Vagina (tissue), 2 donors: ENCODE measurements at regions not wholly inside any gene's neighbourhood (a gene's known extent, or its start where the extent isn't known, plus 50 kb on each side); places are given as distances from the start of the nearest gene placed in this dataset.

Experiments
- DNase-seq, 2 donors: peaks; one replicate each; pipeline ENCODE4 v3.0.0-alpha.2; 2017; ENCODE audit errors: extremely low spot score in 2 of 2
- H3K27ac ChIP-seq: fragments of 200-600 bp; sonication (generic); one replicate; pipeline ENCODE4 v1.5.1; 2019
- H3K27me3 ChIP-seq: fragments of 200-600 bp; sonication (generic); one replicate; pipeline ENCODE4 v1.5.1; 2019
- H3K36me3 ChIP-seq, 2 donors: fragments of 200-600 bp; sonication (generic); one replicate each; pipeline ENCODE4 v1.5.1; 2017 to 2019
- H3K4me1 ChIP-seq: fragments of 200-600 bp; sonication (generic); one replicate; pipeline ENCODE4 v1.5.1; 2019
- H3K4me3 ChIP-seq, 2 donors: fragments of 200-600 bp; sonication (generic); 1 replicate in 1 of 2; 2 replicates in 1 of 2; pipeline ENCODE4 v1.5.1; 2016 to 2019
- H3K9me3 ChIP-seq: fragments of 200-600 bp; sonication (generic); one replicate; pipeline ENCODE4 v1.5.1; 2019
- CTCF ChIP-seq, 3 experiments: fragments of 450-650 bp in 2 of 3; fragments of 200-600 bp in 1 of 3; sonication (generic) in 1 of 3; IDR thresholded peaks; one replicate each; pipeline ENCODE4 v1.5.1; 2017 to 2019; ENCODE audit warnings: antibody characterized with exemption in 3 of 3, mild to moderate bottlenecking in 2 of 3, moderate library complexity in 2 of 3
- POLR2A ChIP-seq, 2 donors: fragments of 450-650 bp; IDR thresholded peaks; one replicate each; pipeline ENCODE4 v1.6.1; 2017; ENCODE audit warnings: antibody characterized with exemption in 2 of 2, mild to moderate bottlenecking in 2 of 2, moderate library complexity in 2 of 2
- POLR2AphosphoS5 ChIP-seq, 2 donors: sonication (generic); formaldehyde crosslinking; IDR thresholded peaks; one replicate each; pipeline ENCODE4 v1.9.0; 2017; ENCODE audit warnings: antibody characterized with exemption in 2 of 2, mild to moderate bottlenecking in 2 of 2, low read depth in 1 of 2; ENCODE audit not compliant: insufficient read depth in 1 of 2
- intact Hi-C: fragments of 100-400 bp; cut with DNase I; formaldehyde crosslinking; loops from one replicate; pipeline ENCODE4 v1.15.1; 2023

GRCh38 chr15:96514607-96515285 lies 184.2 kb downstream of the NR2F2 start:
- no peak overlapping the region for H3K27ac ChIP-seq
- no peaks in the 10 kb centered on the region for H3K4me1 ChIP-seq
- no peak for TF ChIP-seq CTCF (IDR thresholded peaks at IDR 0.05)
- TF ChIP-seq POLR2AphosphoS5 (IDR thresholded peaks at IDR 0.05; ENCODE audit: insufficient read depth in 1 of 2, low read depth in 1 of 2) = no peak
- no peak for TF ChIP-seq POLR2A (IDR thresholded peaks at IDR 0.05)
- no peaks in the 10 kb centered on the region for H3K9me3 ChIP-seq
- no peak overlapping the region for H3K4me3 ChIP-seq
- intact Hi-C loops = no loop called here
- H3K36me3 ChIP-seq = no peaks in the 10 kb centered on the region
- no peak for DNase-seq
- no peaks in the 10 kb centered on the region for H3K27me3 ChIP-seq

GRCh38 chr15:96515371-96515770 lies 184.9 kb downstream of the NR2F2 start:
- no peak overlapping the region for H3K27ac ChIP-seq
- H3K9me3 ChIP-seq = no peaks in the 10 kb centered on the region
- no peaks in the 10 kb centered on the region for H3K36me3 ChIP-seq
- no peaks in the 10 kb centered on the region for H3K27me3 ChIP-seq
- intact Hi-C loops = no loop called here
- no peak for TF ChIP-seq POLR2AphosphoS5 (IDR thresholded peaks at IDR 0.05; ENCODE audit: insufficient read depth in 1 of 2, low read depth in 1 of 2)
- no peak for TF ChIP-seq CTCF (IDR thresholded peaks at IDR 0.05)
- TF ChIP-seq POLR2A (IDR thresholded peaks at IDR 0.05) = no peak
- no peak overlapping the region for H3K4me3 ChIP-seq
- H3K4me1 ChIP-seq = no peaks in the 10 kb centered on the region
- DNase-seq = no peak

GRCh38 chr15:96521386-96521785 lies 190.9 kb downstream of the NR2F2 start:
- Histone ChIP-seq H3K27me3 (no peaks in the 10 kb centered on the region), H3K4me3 (no peak overlapping the region), H3K36me3 (no peaks in the 10 kb centered on the region), H3K4me1 (no peaks in the 10 kb centered on the region), H3K27ac (no peak overlapping the region), H3K9me3 (no peaks in the 10 kb centered on the region)
- TF ChIP-seq CTCF (IDR thresholded peaks at IDR 0.05) (no peak), POLR2AphosphoS5 (IDR thresholded peaks at IDR 0.05; ENCODE audit: insufficient read depth in 1 of 2, low read depth in 1 of 2) (no peak), POLR2A (IDR thresholded peaks at IDR 0.05) (no peak)
- intact Hi-C loops = loop anchor here (10.0 kb wide), 1 partner anchor 1427 kb away; no protein-coding TSS in a partner anchor
- no peak for DNase-seq

GRCh38 chr15:96524676-96525417 lies 194.3 kb downstream of the NR2F2 start:
- intact Hi-C loops = loop anchor here (10.0 kb wide), 1 partner anchor 1430 kb away; no protein-coding TSS in a partner anchor
- Histone ChIP-seq H3K27me3 (no peaks in the 10 kb centered on the region), H3K4me1 (no peaks in the 10 kb centered on the region), H3K4me3 (no peak overlapping the region), H3K36me3 (no peaks in the 10 kb centered on the region), H3K9me3 (no peaks in the 10 kb centered on the region), H3K27ac (no peak overlapping the region)
- TF ChIP-seq POLR2AphosphoS5 (IDR thresholded peaks at IDR 0.05; ENCODE audit: insufficient read depth in 1 of 2, low read depth in 1 of 2) (no peak), POLR2A (IDR thresholded peaks at IDR 0.05) (no peak), CTCF (IDR thresholded peaks at IDR 0.05) (no peak)
- no peak for DNase-seq

GRCh38 chr15:96535148-96535547 lies 204.6 kb downstream of the NR2F2 start:
- Histone ChIP-seq H3K36me3 (no peaks in the 10 kb centered on the region), H3K4me3 (no peak overlapping the region), H3K27ac (no peak overlapping the region), H3K4me1 (no peaks in the 10 kb centered on the region), H3K27me3 (no peaks in the 10 kb centered on the region), H3K9me3 (no peaks in the 10 kb centered on the region)
- DNase-seq = no peak
- TF ChIP-seq CTCF (IDR thresholded peaks at IDR 0.05) = no peak
- no peak for TF ChIP-seq POLR2A (IDR thresholded peaks at IDR 0.05)
- TF ChIP-seq POLR2AphosphoS5 (IDR thresholded peaks at IDR 0.05; ENCODE audit: insufficient read depth in 1 of 2, low read depth in 1 of 2) = no peak
- intact Hi-C loops = no loop called here
